Thymus (tissue), 11 donors: ENCODE measurements at regions not wholly inside any gene's neighbourhood (a gene's known extent, or its start where the extent isn't known, plus 50 kb on each side); places are given as distances from the start of the nearest gene placed in this dataset.

Source experiments
- DNase-seq, 9 donors: peaks; one replicate each; pipeline ENCODE4 v3.0.0-alpha.2; 2013; ENCODE audit warnings: low spot score in 9 of 9, low read depth in 6 of 9, missing footprints in 1 of 9
- H3K27ac ChIP-seq, 2 donors: one replicate each; pipeline ENCODE4 v1.5.1; 2013; ENCODE audit warnings: control low read depth in 1 of 2, low read depth in 1 of 2, low read length in 1 of 2, mild to moderate bottlenecking in 1 of 2, moderate library complexity in 1 of 2
- H3K27me3 ChIP-seq, 2 donors: one replicate each; pipeline ENCODE4 v1.5.1; 2013; ENCODE audit warnings: low read length in 1 of 2; ENCODE audit not compliant: control insufficient read depth in 2 of 2, insufficient read depth in 1 of 2
- H3K36me3 ChIP-seq, 2 donors: one replicate each; pipeline ENCODE4 v1.5.1; 2013; ENCODE audit warnings: low read length in 1 of 2, mild to moderate bottlenecking in 1 of 2, moderate library complexity in 1 of 2; ENCODE audit not compliant: control insufficient read depth in 2 of 2, insufficient read depth in 2 of 2
- H3K4me1 ChIP-seq, 2 donors: one replicate each; pipeline ENCODE4 v1.5.1; 2013; ENCODE audit warnings: low read length in 2 of 2; ENCODE audit not compliant: control insufficient read depth in 2 of 2, insufficient read depth in 2 of 2
- H3K4me3 ChIP-seq, 2 donors: one replicate each; pipeline ENCODE4 v1.5.1; 2013; ENCODE audit warnings: low read length in 2 of 2, control low read depth in 1 of 2, mild to moderate bottlenecking in 1 of 2
- H3K9me3 ChIP-seq, 2 donors: one replicate each; pipeline ENCODE4 v1.5.1; 2013; ENCODE audit warnings: low read length in 1 of 2, mild to moderate bottlenecking in 1 of 2; ENCODE audit not compliant: control insufficient read depth in 2 of 2, insufficient read depth in 1 of 2
- WGBS: extraction: QIAGEN DNeasy Blood & Tissue Kit; methylation state at CpG from one replicate; pipeline ENCODE4 v1.1.7; 2013; 5-methylcytosine and 5-hydroxymethylcytosine counted together
- donor health status: healthy.

- WGBS, result 58% methylated on average over 3 of the region's 3 CpGs
- no peaks in the 10 kb centered on the region for H3K36me3 ChIP-seq
- no peak overlapping the region for H3K4me3 ChIP-seq
- no peaks in the 10 kb centered on the region for H3K27me3 ChIP-seq
- H3K27ac ChIP-seq, result no peak overlapping the region
- no peak for DNase-seq
- no peaks in the 10 kb centered on the region for H3K9me3 ChIP-seq
- H3K4me1 ChIP-seq, result no peaks in the 10 kb centered on the region
Observed at GRCh38 chr7:43039346-43039745, 73.1 kb upstream of the HECW1 start.

DNA sequence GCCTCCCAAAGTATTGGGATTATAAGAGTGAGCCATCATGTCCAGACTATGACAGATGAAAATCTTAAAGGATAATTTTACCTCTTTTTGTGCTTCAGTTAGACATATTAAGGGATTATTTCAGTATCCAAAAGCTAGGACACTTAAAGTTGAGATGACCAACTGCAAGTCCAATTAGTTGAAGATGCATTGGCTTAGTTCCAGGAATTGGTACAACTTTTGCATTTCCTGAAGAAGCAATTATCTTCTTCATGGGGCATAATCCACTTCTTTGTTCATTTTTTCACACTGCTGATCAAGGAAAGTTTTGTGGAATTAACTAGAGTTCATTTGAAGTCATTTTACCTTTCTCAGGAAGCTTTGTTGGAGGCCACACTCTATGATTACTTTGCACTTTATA, 72.0 kb upstream of the HECW1 start:
- Histone ChIP-seq H3K4me3 (no peak overlapping the region), H3K27ac (no peak overlapping the region), H3K36me3 (no peaks in the 10 kb centered on the region), H3K9me3 (no peaks in the 10 kb centered on the region), H3K27me3 (no peaks in the 10 kb centered on the region), H3K4me1 (no peaks in the 10 kb centered on the region)
- DNase-seq, result no peak

DNA sequence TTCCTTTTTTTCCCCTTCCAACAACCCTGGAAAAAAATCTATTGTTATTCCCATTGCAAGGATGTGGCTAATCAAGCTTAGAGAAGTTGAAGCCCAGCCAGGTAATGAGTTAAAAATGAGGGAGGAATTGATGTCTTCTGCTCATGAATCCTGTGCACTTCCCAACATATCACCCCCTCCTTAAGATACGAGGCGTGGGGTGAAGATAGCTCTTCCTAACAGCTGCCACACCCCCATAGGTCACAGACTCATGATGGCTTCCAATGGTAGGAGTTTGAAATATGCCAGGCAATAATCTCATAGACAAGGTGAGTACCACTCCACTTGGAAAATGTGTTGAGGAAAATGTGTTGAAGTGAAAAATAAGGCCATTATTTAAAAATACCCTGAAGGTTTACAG, 71.3 kb upstream of the HECW1 start:
- Histone ChIP-seq H3K4me1 (no peaks in the 10 kb centered on the region), H3K9me3 (no peaks in the 10 kb centered on the region), H3K36me3 (no peaks in the 10 kb centered on the region), H3K27ac (no peak overlapping the region), H3K4me3 (no peak overlapping the region), H3K27me3 (no peaks in the 10 kb centered on the region)
- WGBS, result 92% methylated on average over 2 of the region's 2 CpGs
- no peak for DNase-seq

GRCh38 chr7:43041724-43042123, 70.7 kb upstream of the HECW1 start:
- no peak for DNase-seq
- Histone ChIP-seq H3K9me3 (no peaks in the 10 kb centered on the region), H3K4me3 (no peak overlapping the region), H3K36me3 (no peaks in the 10 kb centered on the region), H3K4me1 (no peaks in the 10 kb centered on the region), H3K27ac (no peak overlapping the region), H3K27me3 (no peaks in the 10 kb centered on the region)

GRCh38 chr7:43042302-43042701, 70.1 kb upstream of the HECW1 start:
- WGBS, result 93% methylated on average over 3 of the region's 3 CpGs
- no peaks in the 10 kb centered on the region for H3K36me3 ChIP-seq
- no peak for DNase-seq
- H3K27ac ChIP-seq, result no peak overlapping the region
- no peaks in the 10 kb centered on the region for H3K9me3 ChIP-seq
- no peak overlapping the region for H3K4me3 ChIP-seq
- no peaks in the 10 kb centered on the region for H3K27me3 ChIP-seq
- no peaks in the 10 kb centered on the region for H3K4me1 ChIP-seq

DNA sequence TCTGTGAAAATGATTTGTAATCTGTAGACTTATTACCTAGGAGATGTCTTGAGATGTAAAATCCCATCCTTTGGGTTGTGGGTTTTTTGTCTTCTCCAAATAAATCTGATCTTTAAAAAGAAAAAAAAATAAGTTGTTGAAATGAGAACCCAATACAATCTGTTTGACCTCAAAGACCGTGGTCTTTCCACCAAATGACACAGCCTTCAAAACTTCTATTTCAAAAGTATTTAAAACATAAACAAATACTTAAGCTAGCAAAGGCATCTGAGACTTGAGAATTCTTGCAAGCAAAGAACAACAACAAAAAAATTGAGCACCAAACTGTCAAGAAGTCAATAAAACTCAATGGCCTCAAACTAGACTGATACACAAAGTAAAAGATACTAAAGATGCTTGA, 67.9 kb upstream of the HECW1 start:
- Histone ChIP-seq H3K9me3 (no peaks in the 10 kb centered on the region), H3K4me3 (no peak overlapping the region), H3K27me3 (no peaks in the 10 kb centered on the region), H3K27ac (no peak overlapping the region), H3K4me1 (no peaks in the 10 kb centered on the region), H3K36me3 (no peaks in the 10 kb centered on the region)
- DNase-seq, result no peak
- 87% methylated on average over 1 of the region's 1 CpG for WGBS

- no peak overlapping the region for H3K4me3 ChIP-seq
- no peaks in the 10 kb centered on the region for H3K36me3 ChIP-seq
- H3K4me1 ChIP-seq, result no peaks in the 10 kb centered on the region
- no peak overlapping the region for H3K27ac ChIP-seq
- H3K9me3 ChIP-seq, result no peaks in the 10 kb centered on the region
- H3K27me3 ChIP-seq, result no peaks in the 10 kb centered on the region
- 73% methylated on average over 4 of the region's 4 CpGs for whole genome bisulfite sequencing
- no peak for DNase-seq
Observed at GRCh38 chr7:43054052-43054722, 58.3 kb upstream of the HECW1 start.

GRCh38 chr7:43057141-43057540, 55.3 kb upstream of the HECW1 start:
- no peaks in the 10 kb centered on the region for H3K4me1 ChIP-seq
- no peak overlapping the region for H3K27ac ChIP-seq
- 94% methylated on average over 3 of the region's 3 CpGs for WGBS
- H3K9me3 ChIP-seq, result no peaks in the 10 kb centered on the region
- no peak overlapping the region for H3K4me3 ChIP-seq
- no peaks in the 10 kb centered on the region for H3K36me3 ChIP-seq
- H3K27me3 ChIP-seq, result no peaks in the 10 kb centered on the region
- DNase-seq, result no peak

DNA sequence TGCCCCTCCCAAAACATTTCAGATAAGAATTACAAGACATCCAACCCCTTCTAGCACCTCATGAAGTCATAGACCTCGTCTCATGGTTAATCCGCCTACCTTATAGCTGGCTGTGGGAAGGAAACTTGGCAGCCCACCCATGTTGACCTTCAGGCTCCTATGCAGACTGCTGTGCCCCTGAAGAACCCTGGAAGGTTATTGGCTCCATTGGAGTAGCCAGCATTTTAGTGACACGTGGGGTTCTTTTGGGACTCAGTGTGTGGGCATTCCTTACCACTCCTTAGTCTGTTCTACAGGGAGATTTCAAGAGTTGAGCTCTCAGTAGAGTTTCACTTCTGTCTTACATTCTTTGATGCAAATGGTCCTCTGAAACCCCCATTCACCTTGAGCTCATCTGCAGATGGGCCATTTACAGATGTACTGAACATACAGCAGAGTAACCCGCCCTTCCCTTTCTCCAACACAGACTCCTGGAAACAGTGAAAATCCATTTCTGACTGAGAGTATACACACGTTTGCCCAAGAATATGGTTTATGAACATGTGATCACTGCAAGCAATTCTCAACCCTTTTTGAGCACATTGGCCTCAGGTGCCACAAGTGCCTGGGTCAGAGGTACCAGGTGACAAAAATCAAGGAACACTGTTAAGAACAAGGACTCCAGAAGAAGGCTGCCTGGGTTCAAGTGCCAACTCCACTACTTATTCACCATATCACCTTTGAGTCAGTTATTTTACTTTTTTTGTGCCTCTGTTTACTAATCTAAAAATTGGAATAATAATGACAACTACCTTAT, 54.0 kb upstream of the HECW1 start:
- Histone ChIP-seq H3K27ac (no peak overlapping the region), H3K27me3 (no peaks in the 10 kb centered on the region), H3K9me3 (no peaks in the 10 kb centered on the region), H3K36me3 (no peaks in the 10 kb centered on the region), H3K4me3 (no peak overlapping the region), H3K4me1 (no peaks in the 10 kb centered on the region)
- no peak for DNase-seq
- WGBS, result 91% methylated on average over 5 of the region's 5 CpGs
